IMR-90 (cell line): ENCODE measurements at regions not wholly inside any gene's neighbourhood (a gene's known extent, or its start where the extent isn't known, plus 50 kb on each side); places are given as distances from the start of the nearest gene placed in this dataset.
A peak's percentile ranks its signal among the peaks of the same experiment; 100 is the strongest.

Experiments used
- ATAC-seq: fragments of 200-7000 bp; cut with Tn5 transposase; 2 replicates; pipeline ENCODE4 v1.9.1; 2020; ENCODE audit warnings: low read depth, mild to moderate bottlenecking, moderate library complexity
- BruUV-seq: library from RNA; stranded (reverse); fragments of 400-500 nt; replicated peaks from 2 replicates; lab custom pipeline; 2021; lab: Mats Ljungman, UMichigan
- CTCF ChIA-PET: fragments of 300-600 bp; formaldehyde crosslinking; extraction: SDS; loops from one replicate; lab custom pipeline; 2021; ENCODE audit warnings: antibody characterized with exemption; lab: Yijun Ruan, JAX
- POLR2A ChIA-PET: fragments of 300-600 bp; sonication (Branson Sonifier 250); formaldehyde crosslinking; loops from one replicate; lab custom pipeline; 2022; ENCODE audit warnings: antibody characterized with exemption; ENCODE audit not compliant: unreplicated experiment; lab: Charles Lee
- DNase-seq: peaks from one replicate; pipeline ENCODE4 v3.0.0; 2013
- H2AFZ ChIP-seq: replicated peaks from 2 replicates; pipeline ENCODE3; 2013; ENCODE audit warnings: low read length, mild to moderate bottlenecking; ENCODE audit not compliant: poor library complexity
- H2AK5ac ChIP-seq: 2 replicates; pipeline ENCODE4 v1.6.1; 2013; ENCODE audit warnings: low read depth, low read length, inconsistent platforms
- H2AK9ac ChIP-seq: replicated peaks from 2 replicates; pipeline ENCODE3; 2013; ENCODE audit warnings: mild to moderate bottlenecking, low read depth, low read length, moderate library complexity; ENCODE audit not compliant: poor library complexity
- H2BK120ac ChIP-seq: 2 replicates; pipeline ENCODE4 v1.6.1; 2013; ENCODE audit warnings: low read depth, low read length, inconsistent platforms
- H2BK15ac ChIP-seq: 3 replicates; pipeline ENCODE4 v1.6.1; 2013; ENCODE audit warnings: low read depth, low read length, inconsistent platforms
- H2BK20ac ChIP-seq: 2 replicates; pipeline ENCODE4 v1.6.1; 2013; ENCODE audit warnings: low read depth, mild to moderate bottlenecking, inconsistent platforms, low read length, moderate library complexity
- H2BK5ac ChIP-seq: 2 replicates; pipeline ENCODE4 v1.6.1; 2013; ENCODE audit warnings: mild to moderate bottlenecking, low read depth, low read length, inconsistent platforms; ENCODE audit not compliant: poor library complexity, severe bottlenecking
- H3K14ac ChIP-seq: replicated peaks from 2 replicates; pipeline ENCODE4 v1.6.1; 2013; ENCODE audit warnings: low read depth, low read length, inconsistent platforms
- H3K18ac ChIP-seq: 2 replicates; pipeline ENCODE4 v1.6.1; 2013; ENCODE audit warnings: low read depth, low read length, control low read depth
- H3K23ac ChIP-seq: 2 replicates; pipeline ENCODE4 v1.6.1; 2013; ENCODE audit warnings: low read depth, low read length, inconsistent platforms
- H3K27ac ChIP-seq: 2 replicates; pipeline ENCODE4 v1.5.1; 2013; ENCODE audit warnings: mild to moderate bottlenecking, control low read depth, low read length; ENCODE audit not compliant: insufficient read depth
- H3K27me3 ChIP-seq: 2 replicates; pipeline ENCODE4 v1.6.1; 2013; ENCODE audit warnings: low read length; ENCODE audit not compliant: control insufficient read depth, insufficient read depth
- H3K36me3 ChIP-seq: 2 replicates; pipeline ENCODE4 v1.6.1; 2013; ENCODE audit warnings: low read length, mixed read lengths; ENCODE audit not compliant: control insufficient read depth, insufficient read depth
- H3K4ac ChIP-seq: 2 replicates; pipeline ENCODE4 v1.6.1; 2013; ENCODE audit warnings: low read depth, low read length, inconsistent platforms
- H3K4me1 ChIP-seq: 2 replicates; pipeline ENCODE4 v1.6.1; 2013; ENCODE audit warnings: low read length, mixed read lengths; ENCODE audit not compliant: control insufficient read depth, insufficient read depth
- H3K4me2 ChIP-seq: 2 replicates; pipeline ENCODE4 v1.6.1; 2013; ENCODE audit warnings: low read depth, mild to moderate bottlenecking, control low read depth, low read length, moderate library complexity
- H3K4me3 ChIP-seq: 2 replicates; pipeline ENCODE4 v1.5.1; 2013; ENCODE audit warnings: low read depth, mild to moderate bottlenecking, control low read depth, low read length, moderate library complexity; ENCODE audit not compliant: insufficient read depth
- H3K56ac ChIP-seq: 2 replicates; pipeline ENCODE4 v1.6.1; 2013; ENCODE audit warnings: low read length, inconsistent platforms; ENCODE audit not compliant: insufficient read depth; ENCODE audit errors: extremely low read depth
- H3K79me1 ChIP-seq, 2 experiments: 2 replicates each; pipeline ENCODE4 v1.6.1; 2013; ENCODE audit warnings: low read length in 2 of 2, inconsistent platforms in 1 of 2, low read depth in 1 of 2
- H3K9ac ChIP-seq: 2 replicates; pipeline ENCODE4 v1.6.1; 2013; ENCODE audit warnings: low read depth, low read length, control low read depth
- H3K9me1 ChIP-seq: 2 replicates; pipeline ENCODE4 v1.6.1; 2013; ENCODE audit warnings: low read length, inconsistent platforms; ENCODE audit not compliant: insufficient read depth
- H3K9me3 ChIP-seq: 2 replicates; pipeline ENCODE4 v1.6.1; 2013; ENCODE audit warnings: low read length; ENCODE audit not compliant: control insufficient read depth, insufficient read depth
- H4K20me1 ChIP-seq: 2 replicates; pipeline ENCODE4 v1.6.1; 2013; ENCODE audit warnings: low read length, inconsistent platforms; ENCODE audit not compliant: insufficient read depth
- H4K5ac ChIP-seq: 2 replicates; pipeline ENCODE4 v1.6.1; 2013; ENCODE audit warnings: mild to moderate bottlenecking, low read depth, low read length, control low read depth
- H4K8ac ChIP-seq, 2 experiments: 2 replicates each; pipeline ENCODE4 v1.6.1; 2013; ENCODE audit warnings: low read depth in 2 of 2, low read length in 2 of 2, control low read depth in 1 of 2, inconsistent platforms in 1 of 2
- H4K91ac ChIP-seq: 2 replicates; pipeline ENCODE4 v1.6.1; 2013; ENCODE audit warnings: low read depth, low read length, inconsistent platforms; ENCODE audit not compliant: insufficient read depth
- BHLHE40 ChIP-seq: fragments of 150-350 bp; IDR thresholded peaks from 2 replicates; pipeline ENCODE4 v1.6.1; 2016; ENCODE audit warnings: mild to moderate bottlenecking, low read depth, low read length
- CEBPB ChIP-seq: IDR thresholded peaks from 2 replicates; pipeline ENCODE4 v1.6.1; 2012; ENCODE audit warnings: low read depth, low read length, improper control_type of control experiment
- FOS ChIP-seq: fragments of 150-350 bp; IDR thresholded peaks from 2 replicates; pipeline ENCODE4 v1.6.1; 2016; ENCODE audit warnings: low read depth, low read length
- NFE2L2 ChIP-seq: fragments of 150-350 bp; IDR thresholded peaks from 2 replicates; pipeline ENCODE4 v1.6.1; 2016; ENCODE audit warnings: low read depth, mild to moderate bottlenecking, low read length
- RAD21 ChIP-seq: IDR thresholded peaks from 2 replicates; pipeline ENCODE4 v1.6.1; 2012; ENCODE audit warnings: low read length, improper control_type of control experiment
- RFX5 ChIP-seq: IDR thresholded peaks from 2 replicates; pipeline ENCODE4 v1.8.0; 2012; ENCODE audit warnings: low read depth, mild to moderate bottlenecking, low read length, moderate library complexity
- SMC3 ChIP-seq: fragments of 150-350 bp; IDR thresholded peaks from 2 replicates; pipeline ENCODE4 v1.6.1; 2016; ENCODE audit warnings: low read depth, mild to moderate bottlenecking, antibody characterized with exemption, low read length, moderate library complexity
- USF2 ChIP-seq: fragments of 150-350 bp; IDR thresholded peaks from 2 replicates; pipeline ENCODE4 v1.6.1; 2017; ENCODE audit warnings: mild to moderate bottlenecking, antibody characterized with exemption, low read length, low read depth
- WGBS, 2 experiments: methylation state at CpG; one replicate each; pipeline versions ENCODE4 v1.1.5 to v1.1.7; 2013; ENCODE audit warnings: missing lambda C conversion rate in 2 of 2; ENCODE audit not compliant: insufficient read length in 1 of 2; ENCODE audit errors: extremely low coverage in 2 of 2; 5-methylcytosine and 5-hydroxymethylcytosine counted together
- dilution Hi-C: fragments of 300-500 bp; cut with HindIII; formaldehyde crosslinking; loops from one replicate; pipeline ENCODE4 v1.14.3; 2018; ENCODE audit warnings: low sequenced_read_pairs; ENCODE audit not compliant: unreplicated experiment
- in situ Hi-C: fragments of 300-500 bp; cut with MboI; formaldehyde crosslinking; loops from 3 replicates; pipeline ENCODE4 v1.14.3; 2019; ENCODE audit warnings: low sequenced_read_pairs, inconsistent platforms, mixed read lengths
- intact Hi-C: fragments of 100-400 bp; cut with micrococcal nuclease; formaldehyde crosslinking; loops from 2 replicates; pipeline ENCODE4 v1.10.0; 2022

- Histone ChIP-seq H3K23ac (0 out of 2 replicates have a peak overlapping the region, but pooled peaks have one; percentile 17), H3K79me1 (no peaks in the 10 kb centered on the region), H3K4me2 (peak overlapping the region; percentile 24; the same call in 1 of the 2 replicates), H2BK5ac (peak overlapping the region; percentile 84), H2AFZ (peak overlapping the region; percentile 86), H3K4ac (peak overlapping the region; percentile 82), H3K4me3 (no peak overlapping the region), H2BK120ac (peak overlapping the region; percentile 84), H4K5ac (peak overlapping the region; percentile 27; the same call in 1 of the 2 replicates), H3K9me1 (peaks cover 3% of the 10 kb centered on the region), H2BK15ac (peak overlapping the region; percentile 76; the same call in 1 of the 3 replicates), H3K18ac (peak overlapping the region; percentile 16; the same call in 1 of the 2 replicates), H2BK20ac (peak overlapping the region; percentile 82), H3K27me3 (no peaks in the 10 kb centered on the region), H2AK5ac (peak overlapping the region; percentile 59), H2AK9ac (peak overlapping the region; percentile 74), H3K9me3 (peaks cover 2% of the 10 kb centered on the region; the same call in 1 of the 2 replicates), H3K14ac (peak overlapping the region; percentile 57), H3K27ac (peak overlapping the region; percentile 8), H3K4me1 (peaks cover 12% of the 10 kb centered on the region), H4K20me1 (peaks cover 3% of the 10 kb centered on the region), H3K36me3 (no peaks in the 10 kb centered on the region), H3K56ac (no peak overlapping the region; the same call in 1 of the 2 replicates), H3K9ac (no peak overlapping the region), H4K91ac (peak overlapping the region; percentile 43; the same call in 1 of the 2 replicates), H4K8ac (peak overlapping the region in 1 of 2 experiments; percentile 75; a peak in 3 of 4 replicates)
- dilution Hi-C loops (no loop called here), in situ Hi-C loops (no loop called here), intact Hi-C loops (no loop called here)
- TF ChIP-seq FOS (peak; percentile 95), SMC3 (0 out of 2 replicates have a peak, but pooled peaks have one; percentile 2), USF2 (peak; percentile 31; the same call in 1 of the 2 replicates), CEBPB (no peak), BHLHE40 (peak; percentile 61; the same call in 1 of the 2 replicates), NFE2L2 (0 out of 2 replicates have a peak, but pooled peaks have one; percentile 19), RFX5 (no peak), RAD21 (peak; percentile 12)
- ATAC-seq (peak; percentile 97), DNase-seq (peak; percentile 99)
- no TSS peak for BruUV-seq
- no CpG with 5 or more reads among the region's 9 CpGs for WGBS, 2 experiments
- ChIA-PET POLR2A (no interaction called here), CTCF (no interaction called here)
Measured at GRCh38 chr3:23685541-23686258, 120.1 kb upstream of the UBE2E1 start.
